ENCODE measurements at regions not wholly inside any gene's neighbourhood (a gene's known extent, or its start where the extent isn't known, plus 50 kb on each side); places are given as distances from the start of the nearest gene placed in this dataset.

GRCh38 chr7:25809441-25809840, 342.6 kb upstream of the NFE2L3 start:
- TF ChIP-seq EZH2 (IDR thresholded peaks at IDR 0.05; ENCODE audit: borderline replicate concordance, insufficient read depth, low read depth, low read length, poor library complexity, severe bottlenecking) (no peak), CTCF (IDR thresholded peaks at IDR 0.05) (no peak)
